Panc1 (cell line): ENCODE measurements at regions not wholly inside any gene's neighbourhood (a gene's known extent, or its start where the extent isn't known, plus 50 kb on each side); places are given as distances from the start of the nearest gene placed in this dataset.

ENCODE experiments used
- CTCF ChIP-seq: fragments of 450-650 bp; IDR thresholded peaks from 2 replicates; pipeline ENCODE4 v1.5.1; 2017; ENCODE audit warnings: mild to moderate bottlenecking
- POLR2AphosphoS5 ChIP-seq: IDR thresholded peaks from 2 replicates; pipeline ENCODE4 v1.6.1; 2012; ENCODE audit warnings: mild to moderate bottlenecking, low read depth, low read length, moderate library complexity

DNA sequence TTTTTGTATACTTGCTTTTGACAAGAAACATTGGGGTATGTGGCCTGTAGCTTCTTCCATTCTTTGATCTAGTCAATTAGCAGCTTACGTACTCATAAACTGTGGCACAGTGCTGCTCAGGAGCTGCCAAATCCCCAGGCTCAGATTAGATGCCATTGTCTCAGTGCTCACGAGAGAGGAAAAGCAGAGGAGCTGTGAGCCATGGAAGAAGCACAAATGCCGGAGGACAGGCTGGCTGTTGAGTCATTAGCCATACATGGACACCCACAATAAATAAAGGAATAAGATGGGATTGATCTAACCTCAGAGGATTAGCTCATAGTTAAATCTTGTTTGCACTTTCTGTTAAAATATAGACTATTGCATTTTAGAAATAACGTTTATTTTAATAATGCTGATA is 121.7 kb downstream of the POSTN start:
- TF ChIP-seq CTCF (no peak), POLR2AphosphoS5 (no peak)
